Muscle of leg (tissue), 3 donors: ENCODE measurements at regions not wholly inside any gene's neighbourhood (a gene's known extent, or its start where the extent isn't known, plus 50 kb on each side); places are given as distances from the start of the nearest gene placed in this dataset.

ENCODE experiments used
- DNase-seq: peaks from one replicate; pipeline ENCODE4 v3.0.0; 2013
- H3K27ac ChIP-seq: one replicate; pipeline ENCODE4 v1.5.1; 2013; ENCODE audit warnings: mild to moderate bottlenecking, low read length, control low read depth
- H3K27me3 ChIP-seq: one replicate; pipeline ENCODE4 v1.6.1; 2013; ENCODE audit warnings: low read length; ENCODE audit not compliant: control insufficient read depth, insufficient read depth
- H3K36me3 ChIP-seq: one replicate; pipeline ENCODE4 v1.6.1; 2013; ENCODE audit warnings: low read length; ENCODE audit not compliant: control insufficient read depth, insufficient read depth
- H3K4me1 ChIP-seq: one replicate; pipeline ENCODE4 v1.6.1; 2013; ENCODE audit warnings: low read length; ENCODE audit not compliant: control insufficient read depth, insufficient read depth
- H3K4me3 ChIP-seq: one replicate; pipeline ENCODE4 v1.5.1; 2013; ENCODE audit warnings: low read length, control low read depth
- H3K9me3 ChIP-seq: replicated peaks from 2 replicates; pipeline ENCODE4 v1.6.1; 2013; ENCODE audit warnings: low read depth, low read length; ENCODE audit not compliant: control insufficient read depth
- WGBS: methylation state at CpG from one replicate; pipeline ENCODE4 v1.1.5; 2013; ENCODE audit warnings: missing lambda C conversion rate; ENCODE audit not compliant: insufficient coverage; 5-methylcytosine and 5-hydroxymethylcytosine counted together

GRCh38 chr18:77329651-77330050 lies 80.0 kb downstream of the GALR1 start:
- Histone ChIP-seq H3K4me3 (no peak overlapping the region), H3K9me3 (no peaks in the 10 kb centered on the region), H3K27ac (no peak overlapping the region), H3K4me1 (no peaks in the 10 kb centered on the region), H3K27me3 (peaks cover 2% of the 10 kb centered on the region), H3K36me3 (no peaks in the 10 kb centered on the region)
- WGBS, result 100% methylated on average over 1 of the region's 3 CpGs
- peak; percentile 18 for DNase-seq

DNA sequence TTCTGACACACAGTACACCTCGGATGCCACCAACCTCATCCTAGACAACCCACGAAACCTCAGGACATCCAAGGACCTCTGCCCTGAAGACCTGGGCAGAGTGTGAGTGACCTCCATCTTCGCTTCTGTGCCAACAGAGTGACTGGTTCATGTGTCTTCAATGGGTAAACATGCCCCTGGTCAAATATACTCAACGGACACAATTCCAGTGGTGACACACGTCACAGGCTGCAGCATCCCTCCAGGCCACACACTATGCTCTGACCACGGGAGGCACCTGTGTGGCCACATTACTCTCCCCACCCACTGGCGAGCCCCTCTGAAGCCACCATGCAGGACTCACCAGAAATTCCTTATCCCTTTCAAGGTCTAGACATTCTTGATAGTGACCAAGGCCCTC lies 85.2 kb downstream of the GALR1 start:
- Histone ChIP-seq H3K27me3 (peaks cover 2% of the 10 kb centered on the region), H3K4me3 (no peak overlapping the region), H3K36me3 (no peaks in the 10 kb centered on the region), H3K4me1 (peaks cover 6% of the 10 kb centered on the region), H3K9me3 (no peaks in the 10 kb centered on the region), H3K27ac (no peak overlapping the region)
- DNase-seq, result no peak
- 77% methylated on average over 7 of the region's 7 CpGs for WGBS

- Histone ChIP-seq H3K4me1 (peaks cover 8% of the 10 kb centered on the region), H3K36me3 (no peaks in the 10 kb centered on the region), H3K4me3 (no peak overlapping the region), H3K27ac (no peak overlapping the region), H3K9me3 (no peaks in the 10 kb centered on the region), H3K27me3 (no peaks in the 10 kb centered on the region)
- 85% methylated on average over 4 of the region's 7 CpGs for WGBS
- no peak for DNase-seq
Measured at GRCh38 chr18:77337604-77338003, 88.0 kb downstream of the GALR1 start.

GRCh38 chr18:77339093-77339492 lies 89.4 kb downstream of the GALR1 start:
- Histone ChIP-seq H3K4me1 (peaks cover 14% of the 10 kb centered on the region), H3K27me3 (no peaks in the 10 kb centered on the region), H3K36me3 (no peaks in the 10 kb centered on the region), H3K9me3 (no peaks in the 10 kb centered on the region), H3K4me3 (no peak overlapping the region), H3K27ac (no peak overlapping the region)
- 43% methylated on average over 2 of the region's 6 CpGs for WGBS
- no peak for DNase-seq

- no peak for DNase-seq
- WGBS, result 63% methylated on average over 5 of the region's 7 CpGs
- Histone ChIP-seq H3K4me1 (peaks cover 19% of the 10 kb centered on the region), H3K36me3 (no peaks in the 10 kb centered on the region), H3K27me3 (no peaks in the 10 kb centered on the region), H3K9me3 (no peaks in the 10 kb centered on the region), H3K4me3 (no peak overlapping the region), H3K27ac (no peak overlapping the region)
Measured at GRCh38 chr18:77339623-77340022, 90.0 kb downstream of the GALR1 start.

- 83% methylated on average over 5 of the region's 7 CpGs for WGBS
- DNase-seq, result no peak
- Histone ChIP-seq H3K4me3 (no peak overlapping the region), H3K27me3 (no peaks in the 10 kb centered on the region), H3K9me3 (no peaks in the 10 kb centered on the region), H3K4me1 (peaks cover 28% of the 10 kb centered on the region), H3K36me3 (no peaks in the 10 kb centered on the region), H3K27ac (no peak overlapping the region)
Measured at GRCh38 chr18:77340815-77341214, 91.2 kb downstream of the GALR1 start.

DNA sequence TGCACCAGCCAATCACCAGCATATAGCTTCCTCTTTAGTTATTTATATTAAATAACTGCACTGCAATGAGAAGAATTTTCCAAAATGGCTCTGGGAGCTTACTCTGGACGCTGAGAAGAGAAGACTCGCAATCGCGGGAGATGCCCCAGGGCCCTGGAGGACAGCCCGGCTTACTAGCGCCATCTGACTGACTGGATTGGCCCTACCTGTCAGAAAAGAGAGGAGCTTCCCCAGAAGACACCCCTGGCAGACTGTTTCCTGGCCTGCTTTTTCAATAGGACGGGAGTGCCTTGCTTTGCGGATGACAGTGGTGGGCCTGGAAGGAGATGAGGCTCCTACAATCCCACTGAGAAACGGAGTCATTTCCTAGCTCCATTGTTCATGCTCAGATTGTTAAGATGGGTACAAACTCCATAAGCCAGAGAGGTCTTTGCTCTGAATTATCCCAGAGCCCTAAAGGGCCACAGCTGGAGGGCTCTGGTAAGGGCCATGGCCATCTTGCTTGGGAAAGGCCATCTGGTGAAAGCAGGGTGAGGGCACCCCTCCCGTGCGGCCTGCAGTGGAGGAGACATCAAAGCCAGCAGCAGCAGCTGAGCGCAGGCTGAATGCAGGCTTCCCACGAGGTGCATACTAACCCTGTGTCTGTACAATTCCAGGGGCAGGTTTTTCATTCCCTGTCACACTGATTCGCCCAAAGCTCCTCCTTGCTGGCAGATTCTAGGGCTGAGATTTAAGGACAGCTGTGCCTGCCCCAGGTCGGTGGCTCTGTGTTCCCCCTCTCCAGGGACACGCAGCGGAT lies 92.1 kb downstream of the GALR1 start:
- Histone ChIP-seq H3K27ac (no peak overlapping the region), H3K36me3 (no peaks in the 10 kb centered on the region), H3K27me3 (no peaks in the 10 kb centered on the region), H3K4me3 (no peak overlapping the region), H3K4me1 (peaks cover 28% of the 10 kb centered on the region), H3K9me3 (no peaks in the 10 kb centered on the region)
- 66% methylated on average over 12 of the region's 17 CpGs for WGBS
- DNase-seq, result no peak

- WGBS, result 95% methylated on average over 10 of the region's 10 CpGs
Measured at GRCh38 chr18:77342736-77343135, 93.1 kb downstream of the GALR1 start.

DNA sequence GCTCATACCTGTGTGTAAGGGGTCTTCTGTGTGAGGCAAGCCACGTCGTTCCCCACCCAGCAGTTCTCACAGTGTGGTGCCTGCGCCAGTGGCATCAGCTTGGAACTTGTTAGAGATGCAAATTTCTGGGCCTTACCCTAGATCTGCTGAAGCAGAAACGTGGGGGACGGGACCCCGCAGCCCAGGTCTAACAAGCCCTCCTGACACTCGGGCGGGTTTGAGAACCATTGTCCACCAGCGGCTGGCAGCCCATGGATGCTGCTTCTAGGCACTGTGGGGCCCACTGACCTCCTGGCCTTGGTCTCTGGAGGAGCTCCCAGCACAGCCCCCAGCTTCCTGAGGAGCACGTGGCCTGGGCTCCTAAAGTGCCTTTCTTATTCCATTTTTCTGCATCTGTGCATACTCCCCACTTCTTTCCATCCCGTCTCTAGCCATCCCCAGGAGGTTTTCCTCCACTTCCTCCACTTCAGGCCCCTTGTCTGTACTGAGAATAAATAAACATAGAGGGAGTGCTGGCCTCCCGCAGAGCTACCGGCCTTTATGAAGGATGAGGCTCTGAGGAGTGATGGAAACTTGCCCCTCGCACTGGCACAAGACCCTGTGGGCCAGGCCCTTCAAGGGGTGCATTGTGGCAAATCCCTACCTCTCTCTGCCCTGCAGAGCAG lies 94.3 kb downstream of the GALR1 start:
- no peaks in the 10 kb centered on the region for H3K9me3 ChIP-seq
- H3K27ac ChIP-seq, result no peak overlapping the region
- 76% methylated on average over 10 of the region's 14 CpGs for WGBS
- H3K27me3 ChIP-seq, result no peaks in the 10 kb centered on the region
- H3K4me3 ChIP-seq, result no peak overlapping the region
- peaks cover 28% of the 10 kb centered on the region for H3K4me1 ChIP-seq
- DNase-seq, result peak; percentile 53
- no peaks in the 10 kb centered on the region for H3K36me3 ChIP-seq

More at GRCh38 chr18:77342736-77343135, 93.1 kb downstream of the GALR1 start:
- no peaks in the 10 kb centered on the region for H3K27me3 ChIP-seq
- no peaks in the 10 kb centered on the region for H3K36me3 ChIP-seq
- no peak for DNase-seq
- no peak overlapping the region for H3K27ac ChIP-seq
- H3K4me3 ChIP-seq, result no peak overlapping the region
- peaks cover 28% of the 10 kb centered on the region for H3K4me1 ChIP-seq
- no peaks in the 10 kb centered on the region for H3K9me3 ChIP-seq

DNA sequence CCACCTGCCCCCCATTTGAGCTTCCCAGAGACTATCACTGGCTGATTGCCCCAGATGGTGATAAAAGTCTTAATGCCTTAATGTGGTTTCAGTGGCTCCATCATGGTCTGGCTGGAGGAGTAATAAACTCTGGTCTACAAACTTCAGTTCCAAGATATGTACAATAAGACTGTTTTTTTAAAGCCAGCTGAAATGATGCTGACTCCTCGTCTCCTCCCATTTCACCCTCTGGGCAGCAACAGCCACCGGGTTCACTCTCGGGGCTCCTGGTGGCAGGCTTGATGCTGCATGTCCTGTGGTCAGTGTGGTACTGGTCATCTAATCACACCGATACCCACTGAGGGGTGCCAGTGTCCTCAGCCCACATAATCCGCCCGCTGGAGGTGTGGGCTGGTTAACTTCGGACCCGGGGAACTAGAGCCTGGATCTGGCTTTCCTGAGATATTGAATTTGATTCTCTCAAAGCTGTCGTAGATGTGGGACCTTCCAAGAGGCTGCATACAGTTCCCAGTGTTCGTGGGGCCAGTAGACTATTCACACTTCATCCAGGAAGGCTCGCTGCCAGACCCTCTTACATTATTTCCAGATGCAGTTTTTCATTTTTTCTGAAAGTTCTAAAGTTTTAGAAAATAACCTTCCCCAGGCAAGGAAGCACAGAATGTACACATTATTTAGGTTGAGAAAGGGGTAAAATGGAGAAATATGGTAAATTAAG lies 95.3 kb downstream of the GALR1 start:
- Histone ChIP-seq H3K4me3 (no peak overlapping the region), H3K9me3 (no peaks in the 10 kb centered on the region), H3K36me3 (no peaks in the 10 kb centered on the region), H3K27me3 (no peaks in the 10 kb centered on the region), H3K27ac (peak overlapping the region; percentile 66), H3K4me1 (peaks cover 22% of the 10 kb centered on the region)
- DNase-seq, result peak; percentile 94
- WGBS, result 63% methylated on average over 2 of the region's 11 CpGs
